Right lobe of liver (tissue), 6 donors: ENCODE measurements at regions not wholly inside any gene's neighbourhood (a gene's known extent, or its start where the extent isn't known, plus 50 kb on each side); places are given as distances from the start of the nearest gene placed in this dataset.

Source experiments
- ATAC-seq, 4 donors: fragments of 200-7000 bp; cut with Tn5 transposase; one replicate each; pipeline ENCODE4 v1.9.1; 2020; ENCODE audit warnings: mild to moderate bottlenecking in 4 of 4, moderate library complexity in 4 of 4
- DNase-seq, 3 donors: peaks; one replicate each; pipeline ENCODE4 v3.0.0-alpha.2; 2020
- H3K27ac ChIP-seq, 3 donors: fragments of 200-600 bp; one replicate each; pipeline ENCODE4 v1.8.0; 2022
- H3K27me3 ChIP-seq, 2 donors: fragments of 200-600 bp; one replicate each; pipeline ENCODE4 v1.8.0; 2022
- H3K36me3 ChIP-seq, 4 donors: fragments of 200-600 bp; sonication (generic) in 1 of 4; one replicate each; pipeline versions ENCODE4 v1.5.1 to v1.8.0; 2017 to 2022; ENCODE audit warnings: control low read depth in 1 of 4
- H3K4me1 ChIP-seq, 4 donors: fragments of 200-600 bp; sonication (generic) in 1 of 4; one replicate each; pipeline versions ENCODE4 v1.5.1 to v1.8.0; 2017 to 2022; ENCODE audit warnings: control low read depth in 1 of 4
- H3K4me3 ChIP-seq, 3 donors: fragments of 200-600 bp; one replicate each; pipeline ENCODE4 v1.8.0; 2022
- H3K9me3 ChIP-seq, 4 donors: fragments of 200-600 bp; sonication (generic) in 1 of 4; one replicate each; pipeline versions ENCODE4 v1.5.1 to v1.8.0; 2017 to 2022; ENCODE audit warnings: control low read depth in 1 of 4
- CTCF ChIP-seq, 4 donors: fragments of 200-600 bp in 3 of 4; fragments of 450-650 bp in 1 of 4; IDR thresholded peaks; one replicate each; pipeline versions ENCODE4 v1.5.1 to v1.8.0; 2016 to 2022; ENCODE audit warnings: antibody characterized with exemption in 4 of 4, mild to moderate bottlenecking in 2 of 4
- POLR2A ChIP-seq: fragments of 450-650 bp; IDR thresholded peaks from one replicate; pipeline ENCODE4 v1.6.1; 2017; ENCODE audit warnings: antibody characterized with exemption, mild to moderate bottlenecking
- WGBS: methylation state at CpG from one replicate; pipeline ENCODE4 v1.1.6; 2018; ENCODE audit warnings: low coverage, low lambda C conversion rate; ENCODE audit not compliant: insufficient coverage; ENCODE audit errors: missing lambda C conversion rate; 5-methylcytosine and 5-hydroxymethylcytosine counted together
- intact Hi-C, 2 donors: fragments of 100-400 bp; cut with DNase I; formaldehyde crosslinking; loops; one replicate each; pipeline versions ENCODE4 v1.11.2 to v1.14.1; 2022
- donor health status: DM: no; HTN: yes; CAD: no.
- donor health status: DM: no; HTN: no; CAD: no.
- donor health status: DM: no; HTN: no; CAD: no.
- donor health status: DM: no; HTN: yes; CAD: no.
- donor health status: DM: no; HTN: yes; CAD: no.

GRCh38 chr1:87632232-87632631 lies 303.6 kb downstream of the LMO4 start:
- intact Hi-C loops = no loop called here
- no peak for TF ChIP-seq CTCF (IDR thresholded peaks at IDR 0.05)
- no peak for TF ChIP-seq POLR2A
- no peaks in the 10 kb centered on the region for H3K27me3 ChIP-seq
- H3K4me3 ChIP-seq = no peak overlapping the region
- no peak overlapping the region for H3K27ac ChIP-seq
- WGBS = 83% methylated on average over 3 of the region's 3 CpGs
- DNase-seq (no peak), ATAC-seq (no peak)
- no peaks in the 10 kb centered on the region for H3K9me3 ChIP-seq
- H3K36me3 ChIP-seq = no peaks in the 10 kb centered on the region
- H3K4me1 ChIP-seq = no peaks in the 10 kb centered on the region

- H3K4me1 ChIP-seq = no peaks in the 10 kb centered on the region
- DNase-seq (no peak), ATAC-seq (no peak)
- H3K36me3 ChIP-seq = no peaks in the 10 kb centered on the region
- no peak for TF ChIP-seq POLR2A
- TF ChIP-seq CTCF (IDR thresholded peaks at IDR 0.05) = no peak
- no peaks in the 10 kb centered on the region for H3K27me3 ChIP-seq
- intact Hi-C loops = no loop called here
- H3K27ac ChIP-seq = no peak overlapping the region
- H3K4me3 ChIP-seq = no peak overlapping the region
- 76% methylated on average over 2 of the region's 28 CpGs for WGBS
- H3K9me3 ChIP-seq = no peaks in the 10 kb centered on the region
These were observed 307.7 kb downstream of the LMO4 start for GRCh38 chr1:87636198-87636892.

GRCh38 chr1:87638636-87639035 lies 310.0 kb downstream of the LMO4 start:
- no peaks in the 10 kb centered on the region for H3K9me3 ChIP-seq
- ATAC-seq (no peak), DNase-seq (no peak)
- no peaks in the 10 kb centered on the region for H3K4me1 ChIP-seq
- TF ChIP-seq POLR2A = no peak
- TF ChIP-seq CTCF (IDR thresholded peaks at IDR 0.05) = no peak
- H3K36me3 ChIP-seq = no peaks in the 10 kb centered on the region
- H3K27me3 ChIP-seq = no peaks in the 10 kb centered on the region
- no peak overlapping the region for H3K27ac ChIP-seq
- intact Hi-C loops = no loop called here
- H3K4me3 ChIP-seq = no peak overlapping the region

GRCh38 chr1:87641996-87642395 lies 313.3 kb downstream of the LMO4 start:
- TF ChIP-seq POLR2A = no peak
- no peak for TF ChIP-seq CTCF (IDR thresholded peaks at IDR 0.05)
- no peaks in the 10 kb centered on the region for H3K9me3 ChIP-seq
- no peaks in the 10 kb centered on the region for H3K36me3 ChIP-seq
- no peak for DNase-seq
- no peaks in the 10 kb centered on the region for H3K4me1 ChIP-seq
- no peak overlapping the region for H3K4me3 ChIP-seq
- 47% methylated on average over 3 of the region's 3 CpGs for WGBS
- H3K27me3 ChIP-seq = no peaks in the 10 kb centered on the region
- H3K27ac ChIP-seq = no peak overlapping the region
- intact Hi-C loops = no loop called here
- ATAC-seq = no peak
